GM23248 (cell line): ENCODE measurements at regions not wholly inside any gene's neighbourhood (a gene's known extent, or its start where the extent isn't known, plus 50 kb on each side); places are given as distances from the start of the nearest gene placed in this dataset.

Experiments
- DNase-seq: peaks from one replicate; pipeline ENCODE4 v3.0.0-alpha.2; 2015
- H2AFZ ChIP-seq: fragments of 200-600 bp; sonication (generic); 2 replicates; pipeline ENCODE4 v1.6.1; 2016; ENCODE audit warnings: antibody characterized with exemption
- H3F3A ChIP-seq: fragments of 200-600 bp; sonication (generic); 2 replicates; pipeline ENCODE4 v1.6.1; 2016; ENCODE audit warnings: mild to moderate bottlenecking, antibody characterized with exemption, mixed run types; ENCODE audit not compliant: insufficient read depth
- H3K27ac ChIP-seq: fragments of 200-600 bp; sonication (generic); 2 replicates; pipeline ENCODE4 v1.5.1; 2016; ENCODE audit warnings: mild to moderate bottlenecking
- H3K27me3 ChIP-seq: fragments of 200-600 bp; sonication (generic); replicated peaks from 2 replicates; pipeline ENCODE4 v1.6.1; 2016; ENCODE audit warnings: mild to moderate bottlenecking; ENCODE audit not compliant: insufficient read depth
- H3K36me3 ChIP-seq: fragments of 200-600 bp; sonication (generic); 2 replicates; pipeline ENCODE4 v1.6.1; 2016; ENCODE audit warnings: low read depth, mild to moderate bottlenecking
- H3K4me1 ChIP-seq: fragments of 200-600 bp; sonication (generic); 2 replicates; pipeline ENCODE4 v1.6.1; 2016; ENCODE audit warnings: mild to moderate bottlenecking; ENCODE audit not compliant: insufficient read depth
- H3K4me2 ChIP-seq: fragments of 200-600 bp; sonication (generic); one replicate; pipeline ENCODE4 v1.6.1; 2016; ENCODE audit warnings: mild to moderate bottlenecking; ENCODE audit not compliant: unreplicated experiment
- H3K4me3 ChIP-seq: fragments of 200-600 bp; sonication (generic); 2 replicates; pipeline ENCODE4 v1.5.1; 2016; ENCODE audit warnings: mild to moderate bottlenecking
- H3K79me2 ChIP-seq: fragments of 200-600 bp; sonication (generic); 2 replicates; pipeline ENCODE4 v1.6.1; 2016; ENCODE audit warnings: mild to moderate bottlenecking; ENCODE audit not compliant: insufficient read depth
- H3K9ac ChIP-seq: fragments of 200-600 bp; sonication (generic); 2 replicates; pipeline ENCODE4 v1.6.1; 2016; ENCODE audit warnings: mild to moderate bottlenecking
- H3K9me2 ChIP-seq: fragments of 200-600 bp; sonication (generic); 2 replicates; pipeline ENCODE4 v1.6.1; 2016; ENCODE audit warnings: mixed run types, mild to moderate bottlenecking, moderate library complexity; ENCODE audit not compliant: insufficient read depth
- H3K9me3 ChIP-seq: fragments of 200-600 bp; sonication (generic); one replicate; pipeline ENCODE4 v1.6.1; 2017; ENCODE audit warnings: low read depth
- H4K20me1 ChIP-seq: fragments of 200-600 bp; sonication (generic); 2 replicates; pipeline ENCODE4 v1.6.0; 2016; ENCODE audit not compliant: insufficient read depth
- EZH2 ChIP-seq: fragments of 200-600 bp; sonication (generic); IDR thresholded peaks from 2 replicates; pipeline ENCODE4 v1.6.1; 2018; ENCODE audit warnings: antibody characterized with exemption, mild to moderate bottlenecking; ENCODE audit not compliant: insufficient read depth, poor library complexity, severe bottlenecking
- EZH2phosphoT487 ChIP-seq: fragments of 200-600 bp; sonication (generic); IDR thresholded peaks from 2 replicates; pipeline ENCODE4 v1.6.1; 2018; ENCODE audit warnings: antibody characterized with exemption, moderate library complexity, mild to moderate bottlenecking, low read depth; ENCODE audit not compliant: insufficient read depth
- WGBS, 2 experiments: methylation state at CpG; one replicate each; pipeline ENCODE4 v1.1.6; 2015 to 2017; ENCODE audit warnings: low lambda C conversion rate in 2 of 2, low coverage in 1 of 2; ENCODE audit errors: missing lambda C conversion rate in 2 of 2; 5-methylcytosine and 5-hydroxymethylcytosine counted together
- in situ Hi-C: fragments of 300-500 bp; cut with MboI; formaldehyde crosslinking; loops from 2 replicates; pipeline ENCODE4 v1.15.0; 2020

DNA sequence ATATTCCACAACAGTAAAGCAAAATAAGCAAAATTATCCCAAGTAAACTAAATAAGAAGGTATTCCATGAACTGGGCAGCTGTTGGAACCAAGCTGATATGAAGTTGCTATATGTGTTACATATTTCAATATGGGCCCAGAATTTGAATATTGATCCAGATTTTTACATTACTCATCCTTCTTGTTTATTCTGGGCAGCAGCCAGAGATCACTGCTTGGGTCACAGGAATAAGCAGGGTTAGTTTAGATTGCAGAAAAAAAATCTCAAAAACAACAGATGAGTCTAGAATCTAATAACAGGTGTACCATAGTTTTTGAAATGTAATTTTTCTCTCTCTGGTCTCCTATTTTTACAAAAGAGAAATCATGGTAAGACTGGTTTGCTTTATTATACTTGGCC lies 171.5 kb upstream of the NAMPT start:
- Histone ChIP-seq H3K27ac (no peak overlapping the region), H3K4me3 (no peak overlapping the region), H3K79me2 (no peaks in the 10 kb centered on the region), H3K9ac (no peak overlapping the region), H3K9me2 (no peaks in the 10 kb centered on the region), H3K9me3 (peaks cover 3% of the 10 kb centered on the region), H3F3A (no peaks in the 10 kb centered on the region), H2AFZ (no peak overlapping the region), H3K4me1 (no peaks in the 10 kb centered on the region), H3K27me3 (no peaks in the 10 kb centered on the region), H3K4me2 (no peak overlapping the region), H3K36me3 (no peaks in the 10 kb centered on the region), H4K20me1 (no peaks in the 10 kb centered on the region)
- DNase-seq, result no peak
- in situ Hi-C loops, result no loop called here
- no peak for TF ChIP-seq EZH2phosphoT487
- no peak for TF ChIP-seq EZH2

DNA sequence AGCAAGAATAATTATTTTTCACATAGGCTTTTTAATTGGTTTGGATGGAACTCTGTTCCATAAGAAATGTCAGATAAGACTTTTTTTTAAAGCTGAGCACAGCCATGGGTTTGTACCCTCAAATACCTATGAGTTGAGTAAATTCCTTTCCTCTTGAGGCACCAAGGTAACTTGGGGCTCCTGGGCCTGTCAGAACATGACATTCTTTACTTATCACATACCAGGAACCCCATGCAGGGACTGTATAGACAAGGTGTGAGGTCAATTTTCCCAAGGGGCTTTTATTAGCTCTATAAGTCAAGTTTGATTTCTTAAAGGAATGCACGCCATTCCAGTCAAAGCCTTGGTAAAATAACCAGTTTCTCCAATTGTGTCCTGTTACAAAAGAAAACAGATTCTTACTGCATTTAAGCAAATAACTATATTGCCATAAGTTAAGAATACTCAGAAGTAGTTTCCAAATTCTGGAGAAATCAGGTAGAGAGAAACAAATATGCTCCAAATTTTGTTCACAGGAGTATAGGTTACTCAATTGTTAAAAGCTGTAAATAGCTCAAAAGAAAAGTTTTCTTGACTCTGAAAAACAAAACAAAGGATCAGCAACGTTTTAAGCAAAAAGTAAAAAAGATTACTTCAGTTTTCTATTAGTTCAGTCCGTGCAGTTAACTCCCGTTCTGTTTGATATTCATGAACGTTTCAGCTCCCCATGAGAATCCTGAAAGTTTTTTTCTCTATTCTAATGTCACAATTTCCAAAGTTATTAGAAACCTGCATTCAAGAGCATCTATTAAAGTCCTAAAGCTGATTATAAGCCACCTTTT lies 167.5 kb upstream of the NAMPT start:
- Histone ChIP-seq H2AFZ (no peak overlapping the region), H3K9me3 (no peaks in the 10 kb centered on the region), H3K27me3 (no peaks in the 10 kb centered on the region), H3K27ac (no peak overlapping the region), H3K79me2 (no peaks in the 10 kb centered on the region), H3K36me3 (no peaks in the 10 kb centered on the region), H3K4me1 (no peaks in the 10 kb centered on the region), H4K20me1 (no peaks in the 10 kb centered on the region), H3K4me2 (no peak overlapping the region), H3K9ac (no peak overlapping the region), H3F3A (no peaks in the 10 kb centered on the region), H3K9me2 (no peaks in the 10 kb centered on the region), H3K4me3 (no peak overlapping the region)
- DNase-seq, result no peak
- 69 to 75% methylated on average over 5 of the region's 5 CpGs for WGBS, 2 experiments
- TF ChIP-seq EZH2phosphoT487 (no peak), EZH2 (no peak)
- in situ Hi-C loops, result no loop called here

DNA sequence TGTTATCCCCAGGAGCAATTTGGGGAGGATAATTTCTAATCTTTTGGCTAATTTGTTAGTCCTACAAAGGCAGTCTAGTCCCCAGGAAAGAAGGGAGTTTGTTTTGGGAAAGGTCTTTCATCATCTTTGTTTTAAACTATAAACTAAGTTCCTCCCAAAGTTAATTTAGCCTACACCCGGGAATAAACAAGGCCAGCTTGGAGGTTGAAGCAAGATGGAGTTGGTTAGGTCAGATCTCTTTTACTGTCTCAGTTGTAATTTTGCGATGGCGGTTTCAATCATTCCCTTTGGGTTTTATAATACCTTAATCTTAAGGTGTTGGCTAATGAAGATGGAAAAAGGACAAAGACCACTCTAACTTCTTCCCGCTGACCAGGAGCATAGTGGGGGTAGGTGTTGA lies 166.4 kb upstream of the NAMPT start:
- H3K27me3 ChIP-seq, result no peaks in the 10 kb centered on the region
- no peak overlapping the region for H3K4me2 ChIP-seq
- in situ Hi-C loops, result no loop called here
- H3K4me1 ChIP-seq, result no peaks in the 10 kb centered on the region
- H3K9me3 ChIP-seq, result no peaks in the 10 kb centered on the region
- no peaks in the 10 kb centered on the region for H3K9me2 ChIP-seq
- H3K4me3 ChIP-seq, result no peak overlapping the region
- H4K20me1 ChIP-seq, result no peaks in the 10 kb centered on the region
- no peaks in the 10 kb centered on the region for H3F3A ChIP-seq
- no peaks in the 10 kb centered on the region for H3K36me3 ChIP-seq
- no peak for TF ChIP-seq EZH2phosphoT487
- TF ChIP-seq EZH2, result no peak
- H3K9ac ChIP-seq, result no peak overlapping the region
- H3K27ac ChIP-seq, result no peak overlapping the region
- H2AFZ ChIP-seq, result no peak overlapping the region
- 84 to 85% methylated on average over 4 of the region's 4 CpGs for WGBS, 2 experiments
- no peaks in the 10 kb centered on the region for H3K79me2 ChIP-seq
- DNase-seq, result no peak

DNA sequence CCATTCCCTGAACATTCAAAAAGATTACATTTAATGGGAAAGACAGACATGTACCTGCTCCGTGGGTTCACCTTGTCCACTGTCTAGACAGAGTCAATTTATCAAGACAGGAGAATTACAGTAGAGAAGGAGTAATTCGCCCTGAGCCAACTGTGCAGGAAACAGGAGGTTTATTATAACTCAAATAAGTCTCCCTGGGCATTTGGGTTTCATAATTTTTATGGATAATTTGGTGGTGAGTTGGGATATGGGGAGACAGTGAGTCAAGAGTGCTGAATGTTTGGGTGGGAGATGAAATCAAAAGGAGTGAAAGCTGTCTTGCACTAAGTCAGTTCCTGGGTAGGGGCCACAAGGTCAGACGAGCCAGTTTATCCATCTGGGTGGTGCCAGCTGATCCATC lies 165.9 kb upstream of the NAMPT start:
- TF ChIP-seq EZH2phosphoT487 (no peak), EZH2 (no peak)
- no peaks in the 10 kb centered on the region for H3K27me3 ChIP-seq
- no peak overlapping the region for H2AFZ ChIP-seq
- H3F3A ChIP-seq, result no peaks in the 10 kb centered on the region
- no peaks in the 10 kb centered on the region for H3K9me3 ChIP-seq
- no peaks in the 10 kb centered on the region for H3K9me2 ChIP-seq
- no peak overlapping the region for H3K4me3 ChIP-seq
- H3K36me3 ChIP-seq, result no peaks in the 10 kb centered on the region
- no peaks in the 10 kb centered on the region for H4K20me1 ChIP-seq
- H3K27ac ChIP-seq, result no peak overlapping the region
- no peak overlapping the region for H3K9ac ChIP-seq
- 41% methylated on average over 3 of the region's 3 CpGs for WGBS, 2 experiments
- in situ Hi-C loops, result no loop called here
- no peaks in the 10 kb centered on the region for H3K4me1 ChIP-seq
- peak; percentile 35 for DNase-seq
- H3K4me2 ChIP-seq, result no peak overlapping the region
- no peaks in the 10 kb centered on the region for H3K79me2 ChIP-seq
